Mesenchymal stem cell (in vitro differentiated cells and primary cell): ENCODE measurements at regions not wholly inside any gene's neighbourhood (a gene's known extent, or its start where the extent isn't known, plus 50 kb on each side); places are given as distances from the start of the nearest gene placed in this dataset.

Experiments
- DNase-seq: peaks from one replicate; pipeline ENCODE4 v3.0.0-alpha.2; 2013
- H2AFZ ChIP-seq: one replicate; pipeline ENCODE4 v1.6.1; 2013; ENCODE audit warnings: low read depth, mild to moderate bottlenecking, control low read depth, inconsistent platforms, low read length, moderate library complexity
- H2AK5ac ChIP-seq: 2 replicates; pipeline ENCODE4 v1.6.1; 2013; ENCODE audit warnings: low read length, moderate library complexity, mild to moderate bottlenecking, inconsistent platforms; ENCODE audit not compliant: severe bottlenecking
- H2BK120ac ChIP-seq: one replicate; pipeline ENCODE4 v1.6.1; 2013; ENCODE audit warnings: low read depth, mild to moderate bottlenecking, inconsistent platforms, low read length, moderate library complexity
- H2BK12ac ChIP-seq, 2 experiments: one replicate each; pipeline ENCODE4 v1.6.1; 2013; ENCODE audit warnings: inconsistent platforms in 2 of 2, low read length in 2 of 2, mild to moderate bottlenecking in 2 of 2, moderate library complexity in 2 of 2, control low read depth in 1 of 2
- H2BK15ac ChIP-seq: one replicate; pipeline ENCODE4 v1.6.1; 2013; ENCODE audit warnings: mild to moderate bottlenecking, low read depth, inconsistent platforms; ENCODE audit not compliant: poor library complexity, severe bottlenecking
- H2BK5ac ChIP-seq: 2 replicates; pipeline ENCODE4 v1.6.1; 2013; ENCODE audit warnings: low read depth, mild to moderate bottlenecking, low read length, control low read depth, inconsistent platforms; ENCODE audit not compliant: poor library complexity, severe bottlenecking
- H3K14ac ChIP-seq, 2 experiments: one replicate each; pipeline ENCODE4 v1.6.1; 2013; ENCODE audit warnings: inconsistent platforms in 2 of 2, low read length in 2 of 2, control low read depth in 1 of 2, mild to moderate bottlenecking in 1 of 2, moderate library complexity in 1 of 2
- H3K18ac ChIP-seq, 2 experiments: one replicate each; pipeline ENCODE4 v1.6.1; 2013; ENCODE audit warnings: inconsistent platforms in 2 of 2, low read length in 2 of 2, control low read depth in 1 of 2, low read depth in 1 of 2, mild to moderate bottlenecking in 1 of 2
- H3K23ac ChIP-seq, 2 experiments: one replicate each; pipeline ENCODE4 v1.6.1; 2013; ENCODE audit warnings: inconsistent platforms in 2 of 2, low read length in 2 of 2, mild to moderate bottlenecking in 2 of 2, moderate library complexity in 2 of 2, control low read depth in 1 of 2
- H3K27ac ChIP-seq: 2 replicates; pipeline ENCODE4 v1.5.1; 2013; ENCODE audit warnings: mild to moderate bottlenecking, moderate library complexity, low read length, control low read depth, inconsistent platforms; ENCODE audit not compliant: poor library complexity, severe bottlenecking
- H3K27me3 ChIP-seq, 2 experiments: 2 replicates each; pipeline versions ENCODE4 v1.6.1 to v1.7.0; 2013; ENCODE audit warnings: low read length in 2 of 2, mild to moderate bottlenecking in 2 of 2, moderate library complexity in 2 of 2, control low read depth in 1 of 2, inconsistent platforms in 1 of 2; ENCODE audit not compliant: control insufficient read depth in 1 of 2, insufficient read depth in 1 of 2
- H3K36me3 ChIP-seq, 2 experiments: 2 replicates each; pipeline versions ENCODE4 v1.6.1 to v1.7.0; 2013; ENCODE audit warnings: low read length in 2 of 2, control low read depth in 1 of 2, inconsistent platforms in 1 of 2, low read depth in 1 of 2, mild to moderate bottlenecking in 1 of 2; ENCODE audit not compliant: insufficient read depth in 2 of 2, control insufficient read depth in 1 of 2
- H3K4ac ChIP-seq, 2 experiments: one replicate each; pipeline ENCODE4 v1.6.1; 2013; ENCODE audit warnings: inconsistent platforms in 2 of 2, low read length in 2 of 2, mild to moderate bottlenecking in 2 of 2, moderate library complexity in 2 of 2, control low read depth in 1 of 2, low read depth in 1 of 2
- H3K4me1 ChIP-seq: 2 replicates; pipeline ENCODE4 v1.6.1; 2013; ENCODE audit warnings: low read depth, low read length, control low read depth; ENCODE audit not compliant: control insufficient read depth, insufficient read depth
- H3K4me2 ChIP-seq: 2 replicates; pipeline ENCODE4 v1.6.1; 2013; ENCODE audit warnings: low read length, mild to moderate bottlenecking, inconsistent platforms; ENCODE audit not compliant: poor library complexity, severe bottlenecking
- H3K4me3 ChIP-seq, 2 experiments: 2 replicates each; pipeline versions ENCODE4 v1.5.1 to v1.7.0; 2013; ENCODE audit warnings: low read length in 2 of 2, mild to moderate bottlenecking in 2 of 2, control low read depth in 1 of 2, low read depth in 1 of 2; ENCODE audit not compliant: insufficient read depth in 1 of 2
- H3K79me1 ChIP-seq: replicated peaks from 2 replicates; pipeline ENCODE4 v1.6.1; 2013; ENCODE audit warnings: mild to moderate bottlenecking, control low read depth, low read length, inconsistent platforms; ENCODE audit not compliant: poor library complexity, severe bottlenecking
- H3K9ac ChIP-seq: 2 replicates; pipeline ENCODE4 v1.7.0; 2013; ENCODE audit warnings: mild to moderate bottlenecking, low read length, moderate library complexity
- H3K9me3 ChIP-seq: 2 replicates; pipeline ENCODE4 v1.7.0; 2013; ENCODE audit warnings: mild to moderate bottlenecking, low read length; ENCODE audit not compliant: control insufficient read depth
- H4K8ac ChIP-seq: one replicate; pipeline ENCODE4 v1.6.1; 2013; ENCODE audit warnings: inconsistent platforms, mild to moderate bottlenecking, low read length, moderate library complexity
- H4K91ac ChIP-seq: one replicate; pipeline ENCODE4 v1.6.1; 2013; ENCODE audit warnings: mild to moderate bottlenecking, low read length, inconsistent platforms
- WGBS: methylation state at CpG from one replicate; pipeline ENCODE4 v1.1.7; 2013; ENCODE audit warnings: mixed read lengths; 5-methylcytosine and 5-hydroxymethylcytosine counted together

DNA sequence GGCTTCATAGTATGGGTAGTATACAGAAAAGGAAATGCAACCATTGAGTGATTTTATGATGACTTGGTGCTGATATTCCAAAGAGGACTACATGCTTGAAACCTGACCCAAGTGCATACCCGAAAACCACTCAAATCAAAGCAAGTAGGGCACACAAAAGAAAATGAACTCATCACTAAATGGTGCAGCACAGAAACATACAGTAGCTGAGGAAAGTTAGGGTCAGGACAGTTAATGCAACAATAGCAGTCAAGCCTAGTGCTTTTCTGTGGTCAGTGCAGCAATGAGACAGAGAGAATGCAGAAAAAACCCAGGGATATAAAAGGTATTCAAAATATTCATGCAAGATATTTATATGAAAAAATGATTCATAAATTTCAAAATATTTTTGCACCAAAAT is 711.1 kb downstream of the EPHA7 start:
- H2AFZ ChIP-seq, result no peak overlapping the region
- no peak for DNase-seq

DNA sequence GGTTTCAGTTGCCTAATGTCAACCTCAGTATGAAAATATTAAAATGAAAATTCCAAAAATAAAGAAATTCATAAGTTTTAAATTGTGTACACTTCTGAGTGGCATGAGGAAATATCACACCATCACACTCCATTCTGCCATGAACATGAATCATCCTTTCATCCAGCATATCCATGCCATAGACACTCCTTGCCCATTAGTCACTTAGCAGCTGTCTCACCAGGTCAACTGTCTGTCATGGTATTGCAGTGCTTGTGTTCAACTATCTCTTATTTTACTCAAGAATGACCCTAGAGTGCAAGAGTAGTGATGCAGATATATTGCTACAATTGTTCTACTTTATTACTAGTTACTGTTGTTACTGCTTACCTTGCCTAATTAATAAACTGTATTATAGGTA is 712.4 kb downstream of the EPHA7 start:
- Histone ChIP-seq H3K36me3 (no peaks in the 10 kb centered on the region), H3K9me3 (no peaks in the 10 kb centered on the region), H3K18ac (no peak overlapping the region), H3K4ac (no peak overlapping the region), H3K4me1 (no peaks in the 10 kb centered on the region), H3K9ac (no peak overlapping the region), H4K91ac (no peak overlapping the region), H2AK5ac (no peak overlapping the region), H2AFZ (no peak overlapping the region), H4K8ac (no peak overlapping the region), H2BK15ac (no peak overlapping the region), H2BK5ac (no peak overlapping the region), H3K4me2 (no peak overlapping the region), H2BK120ac (no peak overlapping the region), H3K23ac (no peak overlapping the region), H3K27me3 (no peaks in the 10 kb centered on the region), H3K14ac (no peak overlapping the region), H2BK12ac (no peak overlapping the region), H3K79me1 (no peaks in the 10 kb centered on the region), H3K27ac (no peak overlapping the region), H3K4me3 (no peak overlapping the region)
- DNase-seq, result peak; percentile 11

More for the DNA sequence above, 711.1 kb downstream of the EPHA7 start:
- Histone ChIP-seq H3K14ac (no peak overlapping the region), H3K4me1 (no peaks in the 10 kb centered on the region), H3K9me3 (no peaks in the 10 kb centered on the region), H2BK15ac (no peak overlapping the region), H3K4me2 (no peak overlapping the region), H2BK12ac (no peak overlapping the region), H2BK120ac (no peak overlapping the region), H3K23ac (no peak overlapping the region), H3K18ac (no peak overlapping the region), H2AK5ac (no peak overlapping the region), H3K27ac (no peak overlapping the region), H3K36me3 (no peaks in the 10 kb centered on the region), H3K9ac (no peak overlapping the region), H2BK5ac (no peak overlapping the region), H3K4me3 (no peak overlapping the region), H3K27me3 (no peaks in the 10 kb centered on the region), H3K79me1 (no peaks in the 10 kb centered on the region), H4K91ac (no peak overlapping the region), H3K4ac (no peak overlapping the region), H4K8ac (no peak overlapping the region)
- 100% methylated on average over 1 of the region's 1 CpG for WGBS

DNA sequence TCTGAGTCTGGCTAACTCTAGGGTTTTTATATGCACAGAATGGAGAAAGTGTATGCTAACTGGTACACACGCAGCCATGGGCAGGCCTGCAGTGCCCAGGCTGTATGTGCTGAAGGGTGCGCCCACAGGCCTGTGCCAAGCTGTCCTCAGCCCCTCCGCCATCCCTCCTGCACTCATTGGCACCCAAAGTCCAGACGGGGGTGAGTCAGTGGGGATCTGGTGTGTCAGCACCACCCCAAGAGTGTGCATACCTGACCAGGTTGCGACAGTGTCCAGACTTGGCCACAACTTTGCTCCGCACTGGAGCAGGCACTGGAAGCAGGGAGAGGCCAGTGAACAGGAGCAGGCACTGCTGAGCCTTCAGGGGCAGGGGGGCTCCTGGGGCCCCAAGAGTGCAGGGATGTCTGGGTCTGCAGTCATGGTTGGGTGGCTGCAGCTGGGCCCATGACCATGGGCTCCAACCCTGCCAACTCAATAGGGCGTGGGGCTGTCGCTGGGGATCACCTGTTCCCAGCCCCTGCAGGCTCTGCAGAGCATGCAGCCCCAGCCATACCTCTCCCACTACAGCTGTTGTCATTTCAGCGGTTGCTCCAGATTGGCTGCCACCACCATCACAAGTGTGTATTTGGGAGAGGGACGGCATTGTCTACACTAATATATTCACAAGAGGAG is 717.8 kb downstream of the EPHA7 start:
- no peaks in the 10 kb centered on the region for H3K36me3 ChIP-seq
- no peaks in the 10 kb centered on the region for H3K4me1 ChIP-seq
- H2AFZ ChIP-seq, result no peak overlapping the region

DNA sequence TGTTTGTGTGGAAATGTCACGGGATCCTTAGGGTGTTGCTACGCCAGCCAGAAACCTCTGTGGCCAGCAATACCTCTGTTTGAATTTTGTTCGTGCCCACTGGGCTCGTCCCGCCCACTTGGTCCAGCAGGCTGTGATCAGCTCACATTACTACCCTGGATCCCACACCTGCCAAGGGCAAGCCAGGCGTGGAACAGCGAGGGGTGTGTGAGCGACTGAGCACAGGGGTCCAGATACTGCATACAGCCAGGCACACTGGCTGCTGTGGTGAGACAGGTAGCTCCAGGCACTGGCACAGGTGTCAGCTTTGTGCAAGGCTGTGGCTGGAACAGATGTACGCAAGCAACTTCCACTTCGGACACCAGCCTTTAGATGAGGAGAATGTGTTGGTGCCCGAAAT is 718.9 kb downstream of the EPHA7 start:
- Histone ChIP-seq H2BK12ac (peak overlapping the region in 1 of 2 experiments; percentile 40), H3K4me3 (no peak overlapping the region), H3K4me2 (no peak overlapping the region), H2BK15ac (no peak overlapping the region), H3K9me3 (no peaks in the 10 kb centered on the region), H4K8ac (no peak overlapping the region), H3K9ac (no peak overlapping the region), H3K36me3 (no peaks in the 10 kb centered on the region), H2AFZ (no peak overlapping the region), H4K91ac (no peak overlapping the region), H3K27ac (no peak overlapping the region), H2AK5ac (no peak overlapping the region), H2BK5ac (no peak overlapping the region), H3K4me1 (no peaks in the 10 kb centered on the region), H3K14ac (no peak overlapping the region), H2BK120ac (no peak overlapping the region), H3K23ac (no peak overlapping the region), H3K4ac (no peak overlapping the region), H3K27me3 (no peaks in the 10 kb centered on the region), H3K79me1 (no peaks in the 10 kb centered on the region), H3K18ac (no peak overlapping the region)
- no peak for DNase-seq
- WGBS, result 90% methylated on average over 11 of the region's 11 CpGs

More for the DNA sequence above, 717.8 kb downstream of the EPHA7 start:
- no peak overlapping the region for H3K4me3 ChIP-seq
- no peaks in the 10 kb centered on the region for H3K79me1 ChIP-seq
- no peak overlapping the region for H3K18ac ChIP-seq
- H3K27me3 ChIP-seq, result no peaks in the 10 kb centered on the region
- no peak overlapping the region for H3K9ac ChIP-seq
- no peak overlapping the region for H2AK5ac ChIP-seq
- H3K27ac ChIP-seq, result no peak overlapping the region
- no peak for DNase-seq
- H2BK15ac ChIP-seq, result no peak overlapping the region
- H3K9me3 ChIP-seq, result no peaks in the 10 kb centered on the region
- H2BK5ac ChIP-seq, result no peak overlapping the region
- no peak overlapping the region for H3K23ac ChIP-seq
- no peak overlapping the region for H2BK12ac ChIP-seq
- H2BK120ac ChIP-seq, result no peak overlapping the region
- H4K8ac ChIP-seq, result no peak overlapping the region
- H3K4me2 ChIP-seq, result no peak overlapping the region
- H3K14ac ChIP-seq, result no peak overlapping the region
- H4K91ac ChIP-seq, result no peak overlapping the region
- WGBS, result 93% methylated on average over 8 of the region's 10 CpGs
- no peak overlapping the region for H3K4ac ChIP-seq
